Activated CD8-positive, alpha-beta memory T cell treated with anti-CD3 and anti-CD28 coated beads for 24 hours (primary cell): ENCODE measurements at regions not wholly inside any gene's neighbourhood (a gene's known extent, or its start where the extent isn't known, plus 50 kb on each side); places are given as distances from the start of the nearest gene placed in this dataset.

ENCODE experiments used
- DNase-seq: peaks from one replicate; pipeline ENCODE4 v3.0.0-alpha.2; 2020

- no peak for DNase-seq
Observed at GRCh38 chr5:130290219-130290618, 386.0 kb downstream of the CHSY3 start.

- DNase-seq = no peak
Observed at GRCh38 chr5:130289132-130290088, 385.1 kb downstream of the CHSY3 start.

- no peak for DNase-seq
Observed at GRCh38 chr5:130287438-130287837, 383.2 kb downstream of the CHSY3 start.

- no peak for DNase-seq
Observed at GRCh38 chr5:130286971-130287370, 382.7 kb downstream of the CHSY3 start.

- DNase-seq = no peak
Observed at GRCh38 chr5:130282049-130282448, 377.8 kb downstream of the CHSY3 start.

- DNase-seq = no peak
Observed at GRCh38 chr5:130280528-130281217, 376.4 kb downstream of the CHSY3 start.

- DNase-seq = no peak
Observed at GRCh38 chr5:130279386-130279785, 375.1 kb downstream of the CHSY3 start.

GRCh38 chr5:130278136-130278535, 373.9 kb downstream of the CHSY3 start:
- no peak for DNase-seq

DNA sequence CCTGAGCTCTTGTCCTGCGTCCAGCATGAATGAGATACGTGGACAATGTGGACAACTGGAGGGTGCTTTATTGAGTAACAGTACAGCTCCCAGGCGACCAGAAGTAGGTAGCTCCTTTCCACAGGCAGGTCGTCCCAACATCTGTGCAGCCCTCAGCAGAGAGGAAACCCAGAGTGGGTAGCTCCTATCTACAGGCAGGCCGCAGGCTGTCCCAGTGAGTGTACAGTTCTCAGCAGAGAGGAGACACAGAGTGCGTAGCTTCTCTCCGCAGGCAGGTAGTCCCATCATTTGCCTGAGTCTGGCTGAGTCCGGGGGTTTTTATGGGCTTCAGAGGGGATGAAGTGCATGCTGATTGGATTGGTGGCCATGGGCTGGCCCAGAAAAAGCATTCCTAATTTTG, 373.3 kb downstream of the CHSY3 start:
- no peak for DNase-seq

- DNase-seq = no peak
Observed at GRCh38 chr5:130277002-130277401, 372.7 kb downstream of the CHSY3 start.

DNA sequence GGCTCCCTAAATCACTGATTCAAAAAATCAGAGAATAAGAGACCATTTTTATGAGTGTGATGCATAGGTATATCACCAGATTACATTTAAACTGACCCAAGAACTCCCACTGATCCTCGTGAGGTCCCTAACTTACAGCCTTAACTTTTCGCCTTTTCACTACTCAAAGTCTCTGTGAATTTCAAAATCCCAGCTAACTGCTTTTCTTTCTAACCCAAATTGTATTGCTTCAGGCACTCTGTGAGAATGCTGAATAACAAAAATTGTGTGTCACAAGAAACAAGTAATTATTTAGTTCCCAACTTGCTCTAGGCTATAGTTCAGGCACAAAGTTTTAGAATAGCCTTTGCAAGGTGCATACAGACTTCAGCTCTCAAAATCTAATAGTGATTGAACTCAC, 368.6 kb downstream of the CHSY3 start:
- DNase-seq = no peak

DNA sequence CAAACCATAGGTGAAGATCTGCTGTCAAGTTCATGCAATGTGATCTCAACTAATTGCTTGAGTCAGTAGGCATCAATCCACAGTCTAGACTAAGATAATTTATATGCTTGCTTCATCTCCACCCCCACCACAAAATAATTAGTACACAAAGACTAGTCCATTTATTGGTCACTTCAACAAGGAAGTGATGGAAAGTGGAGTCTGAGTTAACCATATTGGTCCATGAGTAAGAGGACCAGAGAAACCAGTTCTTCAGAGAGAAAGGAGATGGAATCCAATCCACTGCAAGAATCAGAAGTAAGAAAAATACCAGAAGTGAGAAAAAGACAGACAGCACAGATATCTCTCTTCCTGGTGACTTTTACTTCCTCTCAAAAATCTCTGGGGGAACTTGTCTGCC, 366.5 kb downstream of the CHSY3 start:
- DNase-seq = no peak

- no peak for DNase-seq
Observed at GRCh38 chr5:130268489-130268888, 364.2 kb downstream of the CHSY3 start.

DNA sequence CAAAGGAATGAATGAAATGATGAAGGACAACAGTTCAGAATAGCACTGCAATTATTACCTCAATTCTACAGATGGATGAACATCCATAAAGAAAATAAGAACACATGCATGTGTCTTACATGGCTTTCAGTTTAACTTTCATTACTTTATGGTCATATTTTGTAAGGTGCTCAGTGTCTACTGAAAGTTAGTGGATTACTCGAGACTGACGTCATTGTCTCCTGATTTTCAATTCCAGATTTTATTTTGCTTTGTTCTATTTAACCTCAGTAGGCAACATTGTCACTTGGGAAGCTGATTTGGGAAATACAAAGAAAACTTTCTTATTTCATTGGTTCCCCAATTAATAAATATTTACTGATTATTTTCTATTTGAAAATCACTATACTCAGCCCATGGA, 363.7 kb downstream of the CHSY3 start:
- no peak for DNase-seq

DNA sequence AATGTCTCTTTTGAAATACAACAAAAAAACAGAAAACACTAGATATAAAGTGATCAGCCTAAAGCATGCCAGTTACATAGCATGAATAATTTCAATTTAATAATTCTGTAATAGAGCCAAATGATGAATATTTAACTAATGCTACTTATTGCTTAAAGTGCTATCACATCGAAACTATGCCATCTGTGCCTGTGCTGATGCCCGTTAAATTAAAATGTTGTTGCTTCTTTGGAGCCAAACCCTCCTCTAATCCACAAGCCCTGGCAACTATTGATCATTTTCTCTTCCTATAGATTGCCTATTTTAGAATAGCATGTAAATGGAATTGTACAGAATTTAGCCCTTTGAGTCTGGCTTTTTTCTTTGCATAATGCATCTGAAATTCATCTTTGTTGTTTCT, 356.2 kb downstream of the CHSY3 start:
- no peak for DNase-seq

DNA sequence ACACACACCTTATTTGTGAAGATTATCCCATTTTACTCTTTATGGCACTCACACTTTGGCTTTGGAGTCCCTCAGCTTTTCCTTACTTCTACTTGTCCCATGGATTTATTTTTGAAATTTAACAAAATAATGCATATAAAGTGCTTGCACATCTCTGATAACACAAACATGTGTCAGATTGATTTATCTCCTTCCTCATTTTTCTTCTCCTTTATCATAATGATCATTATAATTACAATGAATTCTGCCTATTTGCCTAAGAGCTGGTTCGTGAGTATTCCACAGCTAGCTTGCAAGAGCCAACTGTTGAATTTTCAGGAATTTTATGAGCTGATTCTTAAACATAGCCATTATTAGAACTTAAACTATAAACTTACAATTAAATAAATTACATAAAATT, 347.7 kb downstream of the CHSY3 start:
- no peak for DNase-seq

DNA sequence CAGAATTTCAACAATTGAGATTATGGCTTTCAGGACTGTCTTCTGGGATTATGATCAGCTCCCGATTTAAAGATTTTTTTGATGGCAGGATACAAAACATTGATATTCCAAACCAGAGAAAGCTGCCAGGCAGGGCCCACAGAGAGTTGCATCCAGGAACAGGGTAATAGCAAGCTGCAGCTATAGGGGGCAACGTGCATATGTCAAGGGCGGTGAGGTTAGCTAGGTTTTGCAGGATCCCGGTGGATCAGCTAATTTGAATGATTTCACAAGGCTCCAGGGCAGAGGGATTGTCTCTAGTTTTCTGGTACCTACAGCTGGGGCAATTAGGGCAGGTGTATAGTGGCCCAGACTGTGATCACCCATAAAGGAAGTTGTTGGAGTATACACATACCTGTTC, 339.4 kb downstream of the CHSY3 start:
- DNase-seq = no peak

DNA sequence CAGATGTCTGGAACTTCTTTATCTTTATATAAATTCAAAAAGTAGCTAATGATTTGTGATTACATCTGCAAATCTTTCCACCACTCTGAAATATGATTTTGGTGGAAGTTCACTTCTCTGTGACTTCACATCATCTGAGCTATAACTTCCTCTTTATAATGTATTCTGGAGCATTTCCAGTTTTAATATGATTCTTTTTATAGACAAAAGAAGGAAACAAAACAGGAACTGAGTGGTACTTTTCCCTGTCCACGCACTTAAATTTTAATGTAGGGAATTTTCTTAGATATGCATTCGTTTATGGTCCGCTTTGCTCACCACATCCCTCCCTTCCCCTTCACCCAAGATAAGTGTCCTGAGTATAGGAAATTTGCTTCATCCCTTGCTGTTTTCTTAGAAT, 333.5 kb downstream of the CHSY3 start:
- no peak for DNase-seq
